Suprapubic skin (tissue), 4 donors: ENCODE measurements at regions not wholly inside any gene's neighbourhood (a gene's known extent, or its start where the extent isn't known, plus 50 kb on each side); places are given as distances from the start of the nearest gene placed in this dataset.

ENCODE experiments used
- DNase-seq, 2 donors: peaks; one replicate each; pipeline ENCODE4 v3.0.0-alpha.2; 2019; ENCODE audit warnings: low spot score in 2 of 2
- H3K27ac ChIP-seq: fragments of 200-600 bp; sonication (generic); one replicate; pipeline ENCODE4 v1.5.1; 2019
- H3K27me3 ChIP-seq: fragments of 200-600 bp; sonication (generic); one replicate; pipeline ENCODE4 v1.5.1; 2019
- H3K36me3 ChIP-seq: fragments of 200-600 bp; sonication (generic); one replicate; pipeline ENCODE4 v1.5.1; 2019
- H3K4me1 ChIP-seq: fragments of 200-600 bp; sonication (generic); one replicate; pipeline ENCODE4 v1.5.1; 2019
- H3K4me3 ChIP-seq: fragments of 200-600 bp; sonication (generic); one replicate; pipeline ENCODE4 v1.5.1; 2019; ENCODE audit warnings: mild to moderate bottlenecking
- H3K9me3 ChIP-seq: fragments of 200-600 bp; sonication (generic); one replicate; pipeline ENCODE4 v1.5.1; 2019
- CTCF ChIP-seq, 2 donors: fragments of 200-600 bp in 1 of 2; fragments of 450-650 bp in 1 of 2; sonication (generic) in 1 of 2; IDR thresholded peaks; one replicate each; pipeline ENCODE4 v1.5.1; 2016 to 2019; ENCODE audit warnings: antibody characterized with exemption in 2 of 2, mild to moderate bottlenecking in 1 of 2, moderate library complexity in 1 of 2
- EP300 ChIP-seq: sonication (generic); formaldehyde crosslinking; IDR thresholded peaks from one replicate; pipeline ENCODE4 v1.6.1; 2017; ENCODE audit warnings: antibody characterized with exemption
- POLR2A ChIP-seq, 2 donors: fragments of 450-650 bp; IDR thresholded peaks; one replicate each; pipeline ENCODE4 v1.6.1; 2017; ENCODE audit warnings: antibody characterized with exemption in 2 of 2, mild to moderate bottlenecking in 2 of 2, moderate library complexity in 2 of 2
- POLR2AphosphoS5 ChIP-seq, 3 donors: sonication (generic); formaldehyde crosslinking; IDR thresholded peaks; one replicate each; pipeline ENCODE4 v1.6.1; 2017; ENCODE audit warnings: antibody characterized with exemption in 3 of 3
- WGBS: methylation state at CpG from one replicate; pipeline ENCODE4 v1.1.5; 2018; 5-methylcytosine and 5-hydroxymethylcytosine counted together

- DNase-seq, result no peak
- 52% methylated on average over 3 of the region's 3 CpGs for whole genome bisulfite sequencing
- H3K36me3 ChIP-seq, result no peaks in the 10 kb centered on the region
- H3K4me3 ChIP-seq, result no peak overlapping the region
- no peaks in the 10 kb centered on the region for H3K4me1 ChIP-seq
- no peaks in the 10 kb centered on the region for H3K27me3 ChIP-seq
- H3K9me3 ChIP-seq, result no peaks in the 10 kb centered on the region
- TF ChIP-seq POLR2AphosphoS5 (IDR thresholded peaks at IDR 0.05), result no peak
- TF ChIP-seq CTCF (IDR thresholded peaks at IDR 0.05), result no peak
- no peak for TF ChIP-seq POLR2A (IDR thresholded peaks at IDR 0.05)
- no peak for TF ChIP-seq EP300
- no peak overlapping the region for H3K27ac ChIP-seq
Measured at GRCh38 chr9:86859056-86859455, 88.2 kb downstream of the GAS1 start.

GRCh38 chr9:86858009-86858408 is 89.3 kb downstream of the GAS1 start:
- no peak overlapping the region for H3K4me3 ChIP-seq
- H3K4me1 ChIP-seq, result no peaks in the 10 kb centered on the region
- H3K36me3 ChIP-seq, result no peaks in the 10 kb centered on the region
- WGBS, result 49% methylated on average over 1 of the region's 1 CpG
- no peaks in the 10 kb centered on the region for H3K9me3 ChIP-seq
- DNase-seq, result no peak
- no peaks in the 10 kb centered on the region for H3K27me3 ChIP-seq
- TF ChIP-seq POLR2A (IDR thresholded peaks at IDR 0.05) (no peak), EP300 (no peak), CTCF (IDR thresholded peaks at IDR 0.05) (no peak), POLR2AphosphoS5 (IDR thresholded peaks at IDR 0.05) (no peak)
- no peak overlapping the region for H3K27ac ChIP-seq

DNA sequence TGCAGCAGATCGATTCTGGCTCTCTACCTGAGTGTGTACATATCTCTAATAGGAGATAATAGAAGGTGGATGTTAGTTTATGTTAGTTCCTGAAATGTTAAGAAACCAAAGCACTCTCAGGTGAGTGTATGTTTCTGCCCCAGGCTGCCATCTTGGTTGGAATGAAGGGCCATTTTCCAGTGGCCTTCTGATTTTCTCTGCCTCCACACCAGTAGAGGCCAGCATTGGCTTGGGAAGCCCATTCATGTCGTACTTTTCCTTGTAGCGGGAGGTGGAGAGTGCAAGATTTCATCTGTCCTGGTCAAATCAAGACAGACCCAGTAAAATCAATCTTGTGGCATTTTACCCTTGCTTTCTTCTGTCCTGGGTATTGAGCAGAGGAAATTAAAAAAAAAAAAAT is 91.0 kb downstream of the GAS1 start:
- H3K36me3 ChIP-seq, result no peaks in the 10 kb centered on the region
- TF ChIP-seq POLR2A (IDR thresholded peaks at IDR 0.05) (no peak), CTCF (IDR thresholded peaks at IDR 0.05) (no peak), EP300 (no peak), POLR2AphosphoS5 (IDR thresholded peaks at IDR 0.05) (no peak)
- no peaks in the 10 kb centered on the region for H3K4me1 ChIP-seq
- no peak for DNase-seq
- no peaks in the 10 kb centered on the region for H3K9me3 ChIP-seq
- H3K4me3 ChIP-seq, result no peak overlapping the region
- H3K27ac ChIP-seq, result no peak overlapping the region
- H3K27me3 ChIP-seq, result no peaks in the 10 kb centered on the region
- 94% methylated on average over 3 of the region's 3 CpGs for WGBS

DNA sequence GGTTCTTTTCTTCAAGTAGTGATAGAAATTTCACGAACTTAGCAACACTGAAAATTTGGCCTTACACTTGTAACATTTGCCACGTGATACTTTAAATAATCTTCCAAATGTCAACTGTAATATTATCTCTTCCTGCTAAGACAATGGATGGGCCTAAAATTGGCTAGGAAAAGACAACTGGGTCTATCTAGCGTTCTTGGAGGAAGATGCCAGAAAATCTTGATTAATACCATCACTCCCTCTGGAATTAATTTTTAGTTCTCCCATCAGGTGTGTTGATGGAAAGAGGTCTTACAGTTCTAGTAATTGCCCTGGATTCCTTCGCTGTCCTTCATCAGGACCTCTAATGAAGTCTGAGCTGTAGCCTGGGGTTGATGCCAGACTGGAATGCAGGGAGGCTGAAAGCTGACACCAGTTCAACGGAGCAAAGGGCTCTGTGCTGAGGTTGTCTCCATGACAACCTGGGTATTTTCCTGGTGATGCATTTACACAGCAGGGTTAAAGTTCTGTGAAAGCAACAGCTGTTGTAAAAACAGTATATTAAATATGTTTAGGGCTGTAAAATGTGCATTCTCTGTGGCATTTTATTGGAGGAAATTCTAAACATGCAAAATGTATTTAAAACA is 92.3 kb downstream of the GAS1 start:
- no peaks in the 10 kb centered on the region for H3K9me3 ChIP-seq
- no peaks in the 10 kb centered on the region for H3K36me3 ChIP-seq
- no peak overlapping the region for H3K4me3 ChIP-seq
- WGBS, result 47% methylated on average over 5 of the region's 5 CpGs
- H3K27me3 ChIP-seq, result no peaks in the 10 kb centered on the region
- H3K27ac ChIP-seq, result no peak overlapping the region
- DNase-seq, result no peak
- no peak for TF ChIP-seq CTCF (IDR thresholded peaks at IDR 0.05)
- TF ChIP-seq EP300, result no peak
- no peak for TF ChIP-seq POLR2AphosphoS5 (IDR thresholded peaks at IDR 0.05)
- H3K4me1 ChIP-seq, result no peaks in the 10 kb centered on the region

DNA sequence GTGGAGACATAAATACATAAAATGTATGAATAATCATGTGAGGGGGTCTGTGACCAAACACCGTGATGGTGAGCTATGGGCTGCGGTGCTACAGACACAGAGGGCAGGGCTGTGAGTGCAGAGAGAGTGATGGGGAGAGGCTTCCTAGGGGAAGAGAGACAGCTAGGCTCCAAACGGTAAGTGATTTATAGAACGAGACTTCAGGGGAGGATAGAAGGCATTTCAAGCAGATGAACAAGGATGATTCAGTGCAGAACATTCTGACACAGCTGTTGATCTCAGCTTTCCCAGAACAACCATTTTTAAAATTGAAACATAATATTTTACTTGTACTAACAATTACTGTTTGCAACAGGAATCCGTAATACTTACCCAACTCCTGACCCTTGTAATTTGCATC is 100.7 kb downstream of the GAS1 start:
- H3K27ac ChIP-seq, result no peak overlapping the region
- no peaks in the 10 kb centered on the region for H3K4me1 ChIP-seq
- no peaks in the 10 kb centered on the region for H3K36me3 ChIP-seq
- no peak for DNase-seq
- H3K27me3 ChIP-seq, result no peaks in the 10 kb centered on the region
- 81% methylated on average over 5 of the region's 5 CpGs for WGBS
- TF ChIP-seq CTCF (IDR thresholded peaks at IDR 0.05) (no peak), POLR2A (IDR thresholded peaks at IDR 0.05) (no peak), POLR2AphosphoS5 (IDR thresholded peaks at IDR 0.05) (no peak), EP300 (no peak)
- no peak overlapping the region for H3K4me3 ChIP-seq
- H3K9me3 ChIP-seq, result no peaks in the 10 kb centered on the region
